Spinal cord (tissue), 9 donors: ENCODE measurements at regions not wholly inside any gene's neighbourhood (a gene's known extent, or its start where the extent isn't known, plus 50 kb on each side); places are given as distances from the start of the nearest gene placed in this dataset.

Experiments used
- DNase-seq, 6 donors: peaks; one replicate each; pipeline versions ENCODE4 v3.0.0 to v3.0.0-alpha.2; 2013 to 2015; ENCODE audit warnings: low spot score in 6 of 6, low read depth in 4 of 6
- H3K27ac ChIP-seq: one replicate; pipeline ENCODE4 v1.5.1; 2013; ENCODE audit warnings: low read depth, low read length, control low read depth
- H3K27me3 ChIP-seq: one replicate; pipeline ENCODE4 v1.6.1; 2013; ENCODE audit warnings: low read length; ENCODE audit not compliant: control insufficient read depth, insufficient read depth
- H3K36me3 ChIP-seq: one replicate; pipeline ENCODE4 v1.6.1; 2013; ENCODE audit warnings: low read length; ENCODE audit not compliant: control insufficient read depth, insufficient read depth
- H3K4me1 ChIP-seq: one replicate; pipeline ENCODE4 v1.6.1; 2013; ENCODE audit warnings: low read length; ENCODE audit not compliant: control insufficient read depth, insufficient read depth
- H3K4me3 ChIP-seq: one replicate; pipeline ENCODE4 v1.5.1; 2013; ENCODE audit warnings: low read depth, low read length, control low read depth
- H3K9me3 ChIP-seq: one replicate; pipeline ENCODE4 v1.6.1; 2013; ENCODE audit warnings: low read length; ENCODE audit not compliant: control insufficient read depth, insufficient read depth
- WGBS: methylation state at CpG from one replicate; pipeline ENCODE4 v1.1.5; 2013; ENCODE audit warnings: missing lambda C conversion rate; ENCODE audit not compliant: insufficient coverage; 5-methylcytosine and 5-hydroxymethylcytosine counted together
- donor health status: healthy.

GRCh38 chr18:45270289-45270771 is 344.9 kb upstream of the SLC14A2 start:
- no peak overlapping the region for H3K4me3 ChIP-seq
- H3K27me3 ChIP-seq: no peaks in the 10 kb centered on the region
- DNase-seq: no peak
- H3K9me3 ChIP-seq: peaks cover under 1% of the 10 kb centered on the region
- no peaks in the 10 kb centered on the region for H3K36me3 ChIP-seq
- no peaks in the 10 kb centered on the region for H3K4me1 ChIP-seq
- H3K27ac ChIP-seq: no peak overlapping the region

- DNase-seq: no peak
- H3K4me1 ChIP-seq: no peaks in the 10 kb centered on the region
- no CpG with 5 or more reads among the region's 1 CpG for WGBS
- peaks cover 2% of the 10 kb centered on the region for H3K9me3 ChIP-seq
- no peaks in the 10 kb centered on the region for H3K27me3 ChIP-seq
- no peak overlapping the region for H3K4me3 ChIP-seq
- H3K36me3 ChIP-seq: no peaks in the 10 kb centered on the region
- no peak overlapping the region for H3K27ac ChIP-seq
These were observed 341.2 kb upstream of the SLC14A2 start for GRCh38 chr18:45274026-45274425.

- Histone ChIP-seq H3K4me1 (no peaks in the 10 kb centered on the region), H3K27me3 (no peaks in the 10 kb centered on the region), H3K4me3 (no peak overlapping the region), H3K27ac (no peak overlapping the region), H3K36me3 (no peaks in the 10 kb centered on the region), H3K9me3 (peaks cover 2% of the 10 kb centered on the region)
- DNase-seq: no peak
- WGBS: 94% methylated on average over 2 of the region's 5 CpGs
These were observed 339.7 kb upstream of the SLC14A2 start for GRCh38 chr18:45275367-45276113.

- H3K9me3 ChIP-seq: peaks cover 2% of the 10 kb centered on the region
- 100% methylated on average over 1 of the region's 3 CpGs for WGBS
These were observed 338.4 kb upstream of the SLC14A2 start for GRCh38 chr18:45276878-45277277.

GRCh38 chr18:45277908-45278307 is 337.4 kb upstream of the SLC14A2 start:
- Histone ChIP-seq H3K36me3 (no peaks in the 10 kb centered on the region), H3K4me3 (no peak overlapping the region), H3K9me3 (peaks cover 2% of the 10 kb centered on the region), H3K4me1 (no peaks in the 10 kb centered on the region), H3K27me3 (no peaks in the 10 kb centered on the region), H3K27ac (no peak overlapping the region)
- DNase-seq: no peak
- WGBS: no CpG with 5 or more reads among the region's 4 CpGs

More at GRCh38 chr18:45276878-45277277, 338.4 kb upstream of the SLC14A2 start:
- DNase-seq: no peak
- no peak overlapping the region for H3K27ac ChIP-seq
- H3K4me1 ChIP-seq: no peaks in the 10 kb centered on the region
- no peak overlapping the region for H3K4me3 ChIP-seq
- H3K36me3 ChIP-seq: no peaks in the 10 kb centered on the region
- no peaks in the 10 kb centered on the region for H3K27me3 ChIP-seq

GRCh38 chr18:45280481-45281276 is 334.6 kb upstream of the SLC14A2 start:
- no peaks in the 10 kb centered on the region for H3K27me3 ChIP-seq
- no peaks in the 10 kb centered on the region for H3K4me1 ChIP-seq
- H3K9me3 ChIP-seq: no peaks in the 10 kb centered on the region
- H3K36me3 ChIP-seq: no peaks in the 10 kb centered on the region
- H3K4me3 ChIP-seq: no peak overlapping the region
- DNase-seq: peak in 1 of 6 donors; percentile 86
- H3K27ac ChIP-seq: no peak overlapping the region
- WGBS: 79% methylated on average over 9 of the region's 10 CpGs

- no peak for DNase-seq
- H3K4me3 ChIP-seq: no peak overlapping the region
- H3K27ac ChIP-seq: no peak overlapping the region
- no peaks in the 10 kb centered on the region for H3K4me1 ChIP-seq
- no peaks in the 10 kb centered on the region for H3K9me3 ChIP-seq
- no peaks in the 10 kb centered on the region for H3K27me3 ChIP-seq
- no peaks in the 10 kb centered on the region for H3K36me3 ChIP-seq
- 90% methylated on average over 3 of the region's 5 CpGs for WGBS
These were observed 333.0 kb upstream of the SLC14A2 start for GRCh38 chr18:45282101-45282812.

GRCh38 chr18:45284174-45284573 is 331.1 kb upstream of the SLC14A2 start:
- Histone ChIP-seq H3K9me3 (no peaks in the 10 kb centered on the region), H3K36me3 (no peaks in the 10 kb centered on the region), H3K4me3 (no peak overlapping the region), H3K27ac (no peak overlapping the region), H3K4me1 (no peaks in the 10 kb centered on the region), H3K27me3 (no peaks in the 10 kb centered on the region)
- no peak for DNase-seq
- 100% methylated on average over 1 of the region's 2 CpGs for WGBS

GRCh38 chr18:45284851-45285250 is 330.4 kb upstream of the SLC14A2 start:
- no peak overlapping the region for H3K27ac ChIP-seq
- no peaks in the 10 kb centered on the region for H3K9me3 ChIP-seq
- no peak for DNase-seq
- H3K4me3 ChIP-seq: no peak overlapping the region
- H3K4me1 ChIP-seq: no peaks in the 10 kb centered on the region
- no peaks in the 10 kb centered on the region for H3K36me3 ChIP-seq
- H3K27me3 ChIP-seq: no peaks in the 10 kb centered on the region
